HG02610 (cell line): ENCODE measurements at regions not wholly inside any gene's neighbourhood (a gene's known extent, or its start where the extent isn't known, plus 50 kb on each side); places are given as distances from the start of the nearest gene placed in this dataset.

Experiments used
- ATAC-seq: cut with Tn5 transposase; IDR thresholded peaks from one replicate; pipeline ENCODE4 v1.9.1; 2021; ENCODE audit warnings: mild to moderate bottlenecking, moderate library complexity; ENCODE audit not compliant: unreplicated experiment

GRCh38 chr11:127390465-127390864 is 389.9 kb upstream of the KIRREL3 start:
- no peak for ATAC-seq

GRCh38 chr11:127385071-127385470 is 384.5 kb upstream of the KIRREL3 start:
- ATAC-seq = no peak

DNA sequence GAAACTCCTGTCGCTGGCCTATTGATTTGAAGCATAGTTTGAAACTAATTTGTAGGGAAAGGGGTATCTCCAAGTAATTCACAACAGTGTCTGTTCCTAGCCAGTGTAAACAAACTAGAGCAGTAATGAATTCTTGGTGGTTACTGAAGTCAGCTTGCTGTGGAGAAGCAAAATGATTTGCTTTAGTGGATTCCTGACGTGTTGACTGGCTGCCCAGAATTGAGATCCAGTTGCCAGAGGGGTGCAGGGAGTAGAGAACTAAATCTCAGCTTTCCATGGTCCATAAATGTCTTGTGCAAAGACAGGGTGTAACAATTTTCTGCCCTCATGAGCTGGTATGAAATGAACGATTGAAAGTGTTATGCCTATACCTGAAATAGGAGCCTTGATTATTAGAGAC is 382.5 kb upstream of the KIRREL3 start:
- ATAC-seq = no peak

DNA sequence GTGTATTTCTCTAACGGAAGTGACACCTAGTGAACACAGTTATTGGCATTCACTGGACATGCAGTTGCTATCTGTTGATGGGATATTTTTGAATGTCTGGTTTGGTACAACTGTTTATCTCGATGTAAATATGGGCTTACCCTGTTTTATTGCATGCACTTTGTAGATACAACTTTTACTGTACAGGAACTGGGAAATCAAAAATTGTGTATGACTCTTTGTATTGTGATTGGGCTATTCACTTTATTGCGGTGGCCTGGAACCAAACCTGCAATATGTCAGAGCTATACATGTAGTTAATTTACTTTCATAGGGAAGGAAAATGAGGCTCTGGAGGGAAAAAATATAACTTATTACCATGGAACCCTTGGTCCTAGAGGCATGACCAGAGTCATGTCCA is 380.7 kb upstream of the KIRREL3 start:
- no peak for ATAC-seq

GRCh38 chr11:127379686-127380085 is 379.1 kb upstream of the KIRREL3 start:
- no peak for ATAC-seq

GRCh38 chr11:127376301-127376700 is 375.7 kb upstream of the KIRREL3 start:
- ATAC-seq = no peak

- no peak for ATAC-seq
These were observed 368.8 kb upstream of the KIRREL3 start for GRCh38 chr11:127369356-127369755.

DNA sequence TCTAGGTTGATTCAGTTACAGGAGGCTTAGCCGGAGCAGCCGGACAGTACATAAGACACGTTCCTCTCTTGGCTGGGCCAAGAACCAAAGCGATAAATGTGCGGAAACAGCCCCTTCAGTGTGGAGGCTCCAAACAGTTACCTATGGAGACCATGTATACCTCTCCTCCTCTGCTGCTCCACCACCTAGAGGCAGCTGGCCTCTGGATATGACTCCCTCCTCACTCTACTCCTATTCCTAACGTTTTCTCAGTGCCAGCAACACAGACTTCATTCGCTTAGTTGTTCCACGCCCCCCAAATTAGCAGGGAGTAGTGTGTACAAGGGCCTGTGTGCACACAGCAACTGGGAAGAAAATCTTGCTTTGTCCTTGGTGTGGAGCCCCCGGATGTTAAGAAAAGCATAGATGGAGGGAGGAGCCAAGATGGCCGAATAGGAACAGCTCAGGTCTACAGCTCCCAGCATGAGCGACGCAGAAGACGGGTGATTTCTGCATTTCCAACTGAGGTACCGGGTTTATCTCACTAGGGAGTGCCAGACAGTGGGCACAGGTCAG is 362.3 kb upstream of the KIRREL3 start:
- ATAC-seq = no peak

GRCh38 chr11:127358160-127358559 is 357.6 kb upstream of the KIRREL3 start:
- no peak for ATAC-seq

- no peak for ATAC-seq
These were observed 349.9 kb upstream of the KIRREL3 start for GRCh38 chr11:127350476-127350875.

- ATAC-seq = no peak
These were observed 345.4 kb upstream of the KIRREL3 start for GRCh38 chr11:127345819-127346459.

- no peak for ATAC-seq
These were observed 339.9 kb upstream of the KIRREL3 start for GRCh38 chr11:127340438-127340837.

GRCh38 chr11:127339376-127339775 is 338.8 kb upstream of the KIRREL3 start:
- no peak for ATAC-seq

DNA sequence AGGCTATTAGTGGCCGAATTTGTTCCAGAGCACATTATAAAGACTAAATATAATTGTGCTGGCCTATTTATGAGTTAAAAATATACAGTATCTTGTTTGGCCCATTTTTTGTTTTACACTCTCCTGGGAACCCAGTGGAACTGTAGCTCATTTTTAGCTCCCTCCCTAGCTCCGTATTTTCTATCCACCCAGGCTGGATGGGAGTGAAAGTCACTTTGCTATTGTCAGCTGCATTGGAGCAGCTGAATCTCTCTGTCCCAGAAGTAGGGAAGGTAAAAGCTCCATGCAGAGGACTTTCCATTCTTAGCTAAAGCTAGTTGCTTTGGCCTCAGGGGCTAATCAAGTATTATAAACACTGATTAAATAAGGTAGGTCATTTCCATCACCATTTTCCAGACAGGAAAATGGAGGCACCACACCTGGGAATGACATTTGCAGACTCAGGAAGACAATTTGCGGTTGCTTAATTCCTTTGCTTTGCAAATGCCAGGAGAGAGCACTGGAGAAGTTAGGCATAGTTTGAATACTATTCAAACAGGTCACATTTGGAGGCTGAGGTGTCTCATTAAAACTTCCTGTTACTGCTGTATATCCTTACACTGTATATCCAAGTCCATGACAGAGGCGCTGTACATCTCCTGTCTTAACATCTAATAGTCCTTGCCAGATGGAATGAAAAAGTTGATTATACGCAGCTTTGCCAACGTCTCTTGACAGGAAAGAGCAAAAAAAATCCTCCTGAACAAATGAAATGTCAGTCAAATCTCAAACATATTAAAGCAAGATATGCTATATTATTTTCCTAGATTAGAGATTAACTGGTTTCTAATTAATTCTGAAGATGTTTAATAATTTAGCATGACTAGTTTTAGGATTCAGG is 338.1 kb upstream of the KIRREL3 start:
- no peak for ATAC-seq

- no peak for ATAC-seq
These were observed 333.9 kb upstream of the KIRREL3 start for GRCh38 chr11:127334466-127334865.

GRCh38 chr11:127332896-127333295 is 332.3 kb upstream of the KIRREL3 start:
- ATAC-seq = no peak

DNA sequence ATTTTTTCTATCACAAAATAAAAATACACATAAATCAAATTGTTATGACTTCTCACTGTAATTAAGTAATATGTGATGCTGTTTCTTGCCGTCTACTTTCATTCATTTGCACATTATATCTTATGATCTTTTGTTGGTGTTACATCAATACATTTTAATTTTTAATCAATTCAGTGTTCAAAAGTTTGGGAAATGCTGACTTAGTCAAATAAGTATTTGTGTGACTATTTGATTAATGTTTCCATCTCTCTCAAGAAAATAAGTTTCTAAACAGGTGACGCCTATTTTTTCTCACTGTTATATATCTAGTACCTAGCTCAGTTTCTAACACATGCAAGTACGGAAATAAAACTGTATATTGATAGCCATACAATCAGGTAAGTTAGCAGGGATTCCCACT is 329.5 kb upstream of the KIRREL3 start:
- ATAC-seq = no peak

GRCh38 chr11:127308291-127308690 is 307.7 kb upstream of the KIRREL3 start:
- no peak for ATAC-seq

DNA sequence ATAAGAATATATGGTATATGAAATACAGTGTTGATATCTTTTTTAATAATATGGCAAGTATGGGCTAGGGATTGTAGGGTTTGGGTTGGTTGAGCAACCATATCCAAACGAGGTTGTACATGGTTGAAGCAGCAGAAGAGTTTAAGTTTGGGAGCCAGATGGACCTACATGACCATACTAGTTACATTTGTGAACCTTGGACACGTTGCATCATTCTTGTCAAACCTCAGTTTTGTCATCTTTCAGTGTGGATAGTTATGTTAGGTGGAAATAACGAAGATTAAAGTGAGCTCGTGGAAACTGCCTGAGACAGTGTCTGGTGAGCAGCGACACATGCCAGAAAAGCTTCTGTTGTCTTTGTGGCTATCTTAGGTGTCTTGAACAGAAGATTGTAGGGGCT is 307.1 kb upstream of the KIRREL3 start:
- ATAC-seq = no peak

DNA sequence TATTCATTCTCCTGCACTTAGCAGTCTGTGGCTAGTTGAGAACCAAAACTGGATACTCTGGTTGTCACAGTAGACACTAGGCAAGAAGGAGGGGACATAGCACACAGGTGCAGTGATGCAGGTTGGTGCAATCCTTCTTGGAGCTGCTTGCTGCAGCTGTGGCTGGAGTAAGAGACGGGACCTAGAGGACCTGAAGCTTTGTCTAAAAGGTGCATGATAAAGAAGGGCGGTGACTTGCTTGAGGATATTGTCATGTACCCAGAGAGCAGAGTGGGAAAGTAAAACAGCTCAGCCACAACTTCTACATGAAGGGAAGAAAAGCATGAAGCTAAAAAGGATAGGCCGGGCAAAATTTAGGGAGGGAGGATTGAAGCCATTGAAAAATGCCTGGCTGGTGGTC is 304.1 kb upstream of the KIRREL3 start:
- ATAC-seq = no peak

DNA sequence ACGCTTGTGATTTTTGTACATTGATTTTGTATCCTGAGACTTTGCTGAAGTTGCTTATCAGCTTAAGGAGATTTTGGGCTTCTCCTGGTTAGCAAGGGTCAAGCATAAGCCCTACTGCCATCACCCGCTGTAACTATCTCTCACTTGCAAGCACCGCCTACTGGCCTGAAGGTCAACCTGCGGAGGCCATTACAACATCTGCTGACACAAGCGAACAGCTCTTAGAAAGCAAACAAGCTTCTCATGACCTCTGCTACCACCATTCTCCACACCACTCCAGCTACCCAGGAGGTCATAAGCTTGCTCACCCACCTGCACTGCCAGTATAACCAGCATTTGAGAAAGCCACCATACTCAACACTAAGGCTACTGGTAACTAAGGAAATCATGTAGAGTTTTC is 288.4 kb upstream of the KIRREL3 start:
- no peak for ATAC-seq

- no peak for ATAC-seq
These were observed 281.0 kb upstream of the KIRREL3 start for GRCh38 chr11:127281534-127281933.
